Hypothalamus (tissue), 51 donors: ENCODE measurements at regions not wholly inside any gene's neighbourhood (a gene's known extent, or its start where the extent isn't known, plus 50 kb on each side); places are given as distances from the start of the nearest gene placed in this dataset.

Experiments used
- DNase-seq, 51 donors: peaks; one replicate each; lab custom pipeline; 2025; lab: John Stamatoyannopoulos, UW

GRCh38 chr4:59973492-59973891, 1226.6 kb upstream of the ADGRL3 start:
- no peak for DNase-seq

- DNase-seq: no peak
Measured at GRCh38 chr4:59979061-59979460, 1221.1 kb upstream of the ADGRL3 start.

GRCh38 chr4:59983852-59984251, 1216.3 kb upstream of the ADGRL3 start:
- DNase-seq: no peak

GRCh38 chr4:59987289-59987688, 1212.8 kb upstream of the ADGRL3 start:
- no peak for DNase-seq

- DNase-seq: no peak
Measured at GRCh38 chr4:59994118-59994517, 1206.0 kb upstream of the ADGRL3 start.

- no peak for DNase-seq
Measured at GRCh38 chr4:60002603-60003337, 1197.4 kb upstream of the ADGRL3 start.

GRCh38 chr4:60013464-60014184, 1186.5 kb upstream of the ADGRL3 start:
- no peak for DNase-seq

GRCh38 chr4:60016971-60017370, 1183.2 kb upstream of the ADGRL3 start:
- DNase-seq: no peak

GRCh38 chr4:60019180-60019579, 1180.9 kb upstream of the ADGRL3 start:
- no peak for DNase-seq

GRCh38 chr4:60019946-60020345, 1180.2 kb upstream of the ADGRL3 start:
- no peak for DNase-seq

- no peak for DNase-seq
Measured at GRCh38 chr4:60020389-60020788, 1179.7 kb upstream of the ADGRL3 start.

GRCh38 chr4:60033826-60034225, 1166.3 kb upstream of the ADGRL3 start:
- no peak for DNase-seq

- no peak for DNase-seq
Measured at GRCh38 chr4:60034361-60034760, 1165.8 kb upstream of the ADGRL3 start.

GRCh38 chr4:60039908-60040307, 1160.2 kb upstream of the ADGRL3 start:
- DNase-seq: no peak

- DNase-seq: no peak
Measured at GRCh38 chr4:60042231-60042652, 1157.9 kb upstream of the ADGRL3 start.

GRCh38 chr4:60042941-60043340, 1157.2 kb upstream of the ADGRL3 start:
- no peak for DNase-seq

GRCh38 chr4:60078984-60079383, 1121.1 kb upstream of the ADGRL3 start:
- no peak for DNase-seq

GRCh38 chr4:60081839-60082238, 1118.3 kb upstream of the ADGRL3 start:
- no peak for DNase-seq

- no peak for DNase-seq
Measured at GRCh38 chr4:60088807-60089486, 1111.2 kb upstream of the ADGRL3 start.

GRCh38 chr4:60089546-60090273, 1110.4 kb upstream of the ADGRL3 start:
- no peak for DNase-seq

- DNase-seq: no peak
Measured at GRCh38 chr4:60096676-60097075, 1103.5 kb upstream of the ADGRL3 start.
